ENCODE measurements at regions not wholly inside any gene's neighbourhood (a gene's known extent, or its start where the extent isn't known, plus 50 kb on each side); places are given as distances from the start of the nearest gene placed in this dataset.

DNA sequence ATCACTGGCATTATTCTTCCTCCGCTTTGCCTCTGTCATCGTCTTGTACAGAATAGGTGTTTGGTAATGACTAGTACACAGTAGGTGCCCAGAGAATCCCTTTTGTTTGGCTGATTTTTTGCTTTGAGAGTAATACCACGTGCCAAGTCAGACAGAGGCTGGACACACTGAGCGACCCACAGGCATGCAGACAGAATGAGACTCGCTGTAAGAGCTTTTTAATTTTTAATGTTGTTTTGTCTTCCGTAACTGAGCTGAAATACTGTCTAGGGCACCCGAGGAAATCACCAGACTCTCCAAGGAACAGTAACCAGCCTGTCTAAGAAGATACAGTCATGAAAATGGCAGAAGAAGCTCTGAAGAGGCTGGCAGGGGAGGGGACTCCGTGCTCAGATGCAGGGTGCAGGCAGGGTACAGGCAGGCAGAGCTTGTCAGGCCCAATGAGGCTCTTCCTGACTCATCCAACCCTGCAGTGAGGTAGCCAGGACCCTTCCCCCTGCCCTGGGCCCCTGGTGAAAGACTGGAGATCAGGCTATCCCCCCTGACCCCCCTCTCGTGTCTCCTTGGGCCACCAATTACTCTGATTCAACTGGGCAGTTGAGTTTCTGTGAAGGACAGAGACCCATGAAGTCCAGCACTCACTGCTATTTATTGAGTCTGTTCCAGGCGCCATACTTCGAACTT is 60.1 kb upstream of the ECE1 start:
- DNase-seq (ENCODE audit: extremely low spot score): no peak
- TF ChIP-seq, protein P1, sequence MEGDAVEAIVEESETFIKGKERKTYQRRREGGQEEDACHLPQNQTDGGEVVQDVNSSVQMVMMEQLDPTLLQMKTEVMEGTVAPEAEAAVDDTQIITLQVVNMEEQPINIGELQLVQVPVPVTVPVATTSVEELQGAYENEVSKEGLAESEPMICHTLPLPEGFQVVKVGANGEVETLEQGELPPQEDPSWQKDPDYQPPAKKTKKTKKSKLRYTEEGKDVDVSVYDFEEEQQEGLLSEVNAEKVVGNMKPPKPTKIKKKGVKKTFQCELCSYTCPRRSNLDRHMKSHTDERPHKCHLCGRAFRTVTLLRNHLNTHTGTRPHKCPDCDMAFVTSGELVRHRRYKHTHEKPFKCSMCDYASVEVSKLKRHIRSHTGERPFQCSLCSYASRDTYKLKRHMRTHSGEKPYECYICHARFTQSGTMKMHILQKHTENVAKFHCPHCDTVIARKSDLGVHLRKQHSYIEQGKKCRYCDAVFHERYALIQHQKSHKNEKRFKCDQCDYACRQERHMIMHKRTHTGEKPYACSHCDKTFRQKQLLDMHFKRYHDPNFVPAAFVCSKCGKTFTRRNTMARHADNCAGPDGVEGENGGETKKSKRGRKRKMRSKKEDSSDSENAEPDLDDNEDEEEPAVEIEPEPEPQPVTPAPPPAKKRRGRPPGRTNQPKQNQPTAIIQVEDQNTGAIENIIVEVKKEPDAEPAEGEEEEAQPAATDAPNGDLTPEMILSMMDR (IDR thresholded peaks at IDR 0.05; ENCODE audit: control extremely low read depth, extremely low read depth, low read depth, missing control alignments): no peak
- ChIA-PET CTCF (interaction anchor here (0.8 kb wide), 1 partner anchor 80 kb away, joined by 3 read pairs; no protein-coding TSS in a partner anchor), POLR2A (no interaction called here)

DNA sequence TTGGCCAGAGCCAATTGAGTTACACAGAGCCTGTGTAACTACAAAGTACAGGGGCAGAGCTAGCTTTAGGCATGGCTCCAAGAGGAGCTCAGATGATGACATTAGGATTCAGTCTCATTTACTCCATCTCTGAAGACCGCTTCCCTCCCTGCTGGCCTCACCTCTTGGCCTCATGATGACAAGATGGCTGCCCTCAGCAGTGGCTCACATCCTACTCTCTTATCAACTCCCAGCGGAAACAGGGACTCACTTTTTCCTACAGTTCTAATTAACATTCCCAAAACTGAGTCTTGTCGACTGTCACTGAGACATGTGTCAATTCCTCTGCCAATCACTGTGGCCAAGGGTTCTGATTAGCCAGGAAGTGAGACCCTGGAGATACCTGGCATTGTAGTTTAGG is 59.4 kb upstream of the ECE1 start:
- POLR2A ChIA-PET: interaction anchor here (0.7 kb wide), 1 partner anchor 11 kb away, joined by 3 read pairs; no protein-coding TSS in a partner anchor
- no peak for DNase-seq (ENCODE audit: extremely low spot score)

DNA sequence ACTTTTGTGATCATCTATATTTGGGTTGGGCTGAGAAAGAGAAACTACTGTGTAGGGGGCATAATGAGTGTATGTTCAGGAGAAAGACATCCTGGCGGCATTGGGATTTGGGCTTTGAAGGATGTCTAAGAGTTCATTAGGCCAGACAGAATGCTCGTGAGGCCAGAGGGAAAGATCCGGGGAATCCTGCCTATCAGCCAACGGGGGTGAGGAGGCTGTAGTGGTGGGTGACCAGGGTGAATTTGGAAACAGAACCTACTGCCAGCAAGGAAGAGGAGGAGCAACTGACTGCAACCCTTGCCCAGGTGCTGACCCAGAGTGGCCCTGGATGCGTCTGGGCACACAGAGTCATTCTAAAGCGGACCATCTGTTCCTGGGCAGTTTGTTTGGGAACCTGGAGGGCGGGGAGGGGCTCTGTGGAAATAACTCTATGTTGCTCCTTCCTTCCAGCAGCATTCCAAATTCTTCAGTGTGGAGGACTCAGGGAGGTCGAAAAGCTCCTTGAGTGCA is 56.9 kb upstream of the ECE1 start:
- CTCF ChIA-PET: interaction anchor here (0.7 to 2.4 kb wide), 5 partner anchors 10 to 130 kb away, joined by 3 to 10 read pairs (median 4); no protein-coding TSS in a partner anchor
- POLR2A ChIA-PET: no interaction called here

More for the DNA sequence above, 59.4 kb upstream of the ECE1 start:
- TF ChIP-seq, protein P1 (IDR thresholded peaks at IDR 0.05; ENCODE audit: control extremely low read depth, extremely low read depth, low read depth, missing control alignments): no peak
- CTCF ChIA-PET: interaction anchor here (0.9 to 1.2 kb wide), 2 partner anchors 16 to 80 kb away, joined by 3 to 5 read pairs; no protein-coding TSS in a partner anchor

DNA sequence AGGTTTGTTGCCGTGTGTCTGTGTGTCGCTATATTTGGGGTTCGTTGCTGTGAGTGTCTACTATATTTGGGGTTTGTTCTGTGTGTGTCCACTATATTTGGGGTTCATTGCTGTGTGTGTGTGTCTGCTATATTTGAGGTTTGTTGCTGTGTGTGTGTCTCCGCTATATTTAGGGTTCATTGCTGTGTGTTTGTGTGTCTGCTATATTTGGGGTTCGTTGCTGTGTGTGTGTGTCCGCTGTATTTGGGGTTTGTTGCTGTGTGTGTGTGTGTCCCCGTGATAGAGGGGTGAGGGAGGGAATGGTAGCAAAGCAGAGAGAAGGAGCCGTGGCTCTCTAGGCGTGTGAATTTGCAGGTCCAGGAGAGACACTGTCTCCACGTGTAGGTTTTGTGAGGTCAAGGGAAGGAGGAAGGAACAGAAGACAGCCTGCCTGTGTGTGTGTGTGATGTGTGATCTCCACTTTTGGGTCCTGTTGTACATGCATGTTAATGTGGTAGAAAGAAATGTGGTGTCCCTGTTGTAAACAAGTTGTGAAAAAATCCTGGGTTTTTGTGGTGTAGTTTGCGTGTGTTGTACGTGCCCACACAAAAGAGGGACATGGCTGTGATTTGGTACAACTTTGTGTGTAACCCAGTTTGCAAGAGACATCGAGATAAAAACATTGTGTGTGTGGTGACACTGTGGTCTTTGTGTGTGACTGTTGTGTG is 56.3 kb upstream of the ECE1 start:
- ChIA-PET CTCF (interaction anchor here (0.9 to 1.7 kb wide), 3 partner anchors 77 to 130 kb away, joined by 3 to 13 read pairs (median 3); no protein-coding TSS in a partner anchor), POLR2A (no interaction called here)
- TF ChIP-seq, protein P1 (IDR thresholded peaks at IDR 0.05; ENCODE audit: control extremely low read depth, extremely low read depth, low read depth, missing control alignments): no peak
- DNase-seq (ENCODE audit: extremely low spot score): no peak

More for the DNA sequence above, 56.9 kb upstream of the ECE1 start:
- TF ChIP-seq, protein P1 (IDR thresholded peaks at IDR 0.05; ENCODE audit: control extremely low read depth, extremely low read depth, low read depth, missing control alignments): no peak
- DNase-seq (ENCODE audit: extremely low spot score): no peak

DNA sequence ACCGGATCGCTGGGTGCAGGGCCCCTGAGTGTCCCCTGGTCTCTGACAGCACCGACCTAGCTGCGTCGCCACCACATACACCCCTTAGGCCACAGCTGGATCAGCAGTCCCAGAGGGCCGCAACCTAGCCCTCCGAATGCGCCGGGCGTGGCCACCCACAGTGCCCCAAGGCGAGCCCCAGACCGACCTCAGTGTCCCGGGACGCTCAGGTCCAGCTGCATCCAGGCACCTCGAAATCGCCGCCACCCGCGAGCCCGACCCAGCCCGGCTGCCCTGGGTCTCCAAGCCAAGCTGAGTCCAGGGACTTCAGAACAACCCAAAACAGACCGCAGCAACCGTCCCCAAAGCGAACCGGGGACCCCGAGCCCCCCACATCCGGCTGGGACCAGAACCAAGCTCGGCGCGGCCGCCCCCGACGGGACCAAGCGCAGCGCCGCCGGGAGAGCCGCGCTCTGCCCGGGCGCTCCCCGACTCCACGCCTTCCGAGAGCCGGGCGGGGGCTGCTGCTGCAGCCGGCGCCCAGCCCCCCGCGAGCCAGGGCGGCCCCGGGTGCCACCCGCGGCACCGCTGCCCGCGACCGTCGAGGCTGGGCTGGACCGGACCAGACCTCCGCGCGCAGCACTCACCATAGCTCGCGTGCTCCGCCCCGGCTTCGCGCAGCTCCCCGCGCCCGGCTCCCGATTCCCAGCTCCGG is 54.6 kb upstream of the ECE1 start:
- TF ChIP-seq, protein P1 (IDR thresholded peaks at IDR 0.05; ENCODE audit: control extremely low read depth, extremely low read depth, low read depth, missing control alignments): no peak
- no peak for DNase-seq (ENCODE audit: extremely low spot score)
- POLR2A ChIA-PET: interaction anchor here (0.6 to 1.2 kb wide), 3 partner anchors 11 to 28 kb away, joined by 4 to 6 read pairs (median 5); no protein-coding TSS in a partner anchor
- CTCF ChIA-PET: interaction anchor here (0.6 to 1.7 kb wide), 15 partner anchors 10 to 648 kb away, joined by 3 to 25 read pairs (median 3); no protein-coding TSS in a partner anchor
